GM12875 (cell line): ENCODE measurements at regions not wholly inside any gene's neighbourhood (a gene's known extent, or its start where the extent isn't known, plus 50 kb on each side); places are given as distances from the start of the nearest gene placed in this dataset.

Experiments
- H3K4me3 ChIP-seq: one replicate; pipeline ENCODE4 v1.5.1; 2011; ENCODE audit warnings: low read depth, low read length, control low read depth
- CTCF ChIP-seq: IDR thresholded peaks from 2 replicates; pipeline ENCODE4 v1.5.1; 2011; ENCODE audit warnings: low read depth, mild to moderate bottlenecking, control low read depth, inconsistent platforms, low read length, moderate library complexity, borderline replicate concordance; ENCODE audit not compliant: insufficient read depth

GRCh38 chr2:151091583-151091982, 170.1 kb downstream of the RBM43 start:
- no peak for TF ChIP-seq CTCF
- H3K4me3 ChIP-seq, result no peak overlapping the region

GRCh38 chr2:151087377-151087776, 174.3 kb downstream of the RBM43 start:
- H3K4me3 ChIP-seq, result no peak overlapping the region
- TF ChIP-seq CTCF, result no peak

- TF ChIP-seq CTCF, result no peak
- H3K4me3 ChIP-seq, result no peak overlapping the region
Observed at GRCh38 chr2:151085181-151085611, 176.5 kb downstream of the RBM43 start.

- H3K4me3 ChIP-seq, result no peak overlapping the region
- no peak for TF ChIP-seq CTCF
Observed at GRCh38 chr2:151083856-151084795, 177.5 kb downstream of the RBM43 start.

GRCh38 chr2:151078889-151079288, 182.8 kb downstream of the RBM43 start:
- TF ChIP-seq CTCF, result no peak
- H3K4me3 ChIP-seq, result no peak overlapping the region

GRCh38 chr2:151071906-151072305, 189.8 kb downstream of the RBM43 start:
- TF ChIP-seq CTCF, result no peak
- no peak overlapping the region for H3K4me3 ChIP-seq

- TF ChIP-seq CTCF, result no peak
- H3K4me3 ChIP-seq, result no peak overlapping the region
Observed at GRCh38 chr2:151071382-151071781, 190.3 kb downstream of the RBM43 start.
